HUES48 (cell line): ENCODE measurements at regions not wholly inside any gene's neighbourhood (a gene's known extent, or its start where the extent isn't known, plus 50 kb on each side); places are given as distances from the start of the nearest gene placed in this dataset.

Source experiments
- H3K27ac ChIP-seq: one replicate; pipeline ENCODE4 v1.7.0; 2013; ENCODE audit warnings: low read depth, low read length, inconsistent platforms
- H3K27me3 ChIP-seq: 2 replicates; pipeline ENCODE4 v1.6.1; 2013; ENCODE audit warnings: mild to moderate bottlenecking, low read length; ENCODE audit not compliant: control insufficient read depth, insufficient read depth
- H3K36me3 ChIP-seq: 2 replicates; pipeline ENCODE4 v1.6.1; 2013; ENCODE audit warnings: low read length; ENCODE audit not compliant: control insufficient read depth, insufficient read depth
- H3K4me1 ChIP-seq: 2 replicates; pipeline ENCODE4 v1.6.1; 2013; ENCODE audit warnings: mild to moderate bottlenecking, low read length; ENCODE audit not compliant: control insufficient read depth, insufficient read depth
- H3K4me3 ChIP-seq: 2 replicates; pipeline ENCODE4 v1.5.1; 2013; ENCODE audit warnings: mild to moderate bottlenecking, low read depth, low read length
- H3K9ac ChIP-seq: 2 replicates; pipeline ENCODE4 v1.6.1; 2013; ENCODE audit warnings: mild to moderate bottlenecking, low read depth, low read length, moderate library complexity
- H3K9me3 ChIP-seq: 2 replicates; pipeline ENCODE4 v1.6.1; 2013; ENCODE audit warnings: low read length; ENCODE audit not compliant: control insufficient read depth, insufficient read depth

DNA sequence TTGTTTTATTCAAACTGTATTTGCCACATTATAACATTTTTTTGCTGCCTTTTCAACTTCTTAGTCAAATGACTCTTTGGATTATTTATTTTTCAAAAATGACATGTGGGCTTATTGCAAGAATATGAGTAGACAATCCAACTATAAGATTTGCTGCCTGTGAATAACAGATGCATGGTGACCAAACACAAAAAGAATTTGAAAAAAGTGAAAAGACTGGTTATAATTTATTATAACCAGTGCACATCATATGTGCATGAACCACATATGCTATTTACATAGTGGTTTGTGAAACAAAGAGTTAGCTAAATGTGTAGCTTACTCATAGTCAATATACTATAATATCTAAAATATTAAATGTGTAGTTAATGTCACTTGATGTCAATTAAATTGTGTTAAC lies 2086.8 kb downstream of the ARAP2 start:
- no peaks in the 10 kb centered on the region for H3K36me3 ChIP-seq

DNA sequence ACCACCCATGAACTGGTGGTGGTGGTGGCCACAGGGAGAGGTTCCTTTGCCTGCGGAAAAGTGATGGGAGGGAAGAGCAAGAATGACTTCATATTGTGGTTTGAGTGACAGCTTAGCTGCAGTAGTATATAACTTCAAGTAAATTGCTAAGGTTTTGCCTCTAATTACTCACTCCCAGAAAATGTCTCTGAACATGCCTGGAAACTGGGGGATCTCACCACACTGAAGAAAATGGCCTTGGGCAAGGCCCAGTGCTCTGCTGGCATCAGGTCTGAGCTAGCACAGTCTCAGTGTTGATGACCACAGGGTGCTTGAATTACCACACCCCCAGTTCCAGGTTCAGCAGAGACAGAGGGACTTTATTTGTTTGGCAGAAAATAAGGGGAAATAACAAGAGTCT lies 2085.4 kb downstream of the ARAP2 start:
- H3K4me1 ChIP-seq = no peaks in the 10 kb centered on the region
- H3K9me3 ChIP-seq = no peaks in the 10 kb centered on the region; the same call in none of the 2 replicates
- no peaks in the 10 kb centered on the region for H3K36me3 ChIP-seq
- no peak overlapping the region for H3K4me3 ChIP-seq
- no peak overlapping the region for H3K9ac ChIP-seq
- H3K27ac ChIP-seq = no peak overlapping the region
- no peaks in the 10 kb centered on the region for H3K27me3 ChIP-seq

More for the DNA sequence above, 2086.8 kb downstream of the ARAP2 start:
- Histone ChIP-seq H3K9ac (no peak overlapping the region), H3K9me3 (no peaks in the 10 kb centered on the region; the same call in none of the 2 replicates), H3K27me3 (no peaks in the 10 kb centered on the region), H3K27ac (no peak overlapping the region), H3K4me3 (no peak overlapping the region), H3K4me1 (no peaks in the 10 kb centered on the region)

DNA sequence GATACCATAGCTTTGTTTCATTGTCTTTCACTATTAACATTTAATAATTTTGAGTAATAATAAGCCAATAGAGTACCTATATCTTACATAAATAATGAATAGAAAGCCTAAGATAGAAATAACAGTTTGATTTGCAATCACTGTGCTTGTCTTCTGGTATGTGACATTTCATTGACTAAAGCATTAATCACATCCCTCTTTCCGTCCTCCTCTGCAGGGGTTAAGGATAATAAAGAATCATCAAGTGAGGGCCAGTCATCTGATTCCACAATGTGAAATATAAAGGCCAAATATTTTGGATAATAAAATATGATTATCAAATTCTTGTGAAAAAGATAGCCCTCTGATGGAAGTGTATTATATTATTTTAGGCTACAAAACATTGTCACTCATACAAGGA lies 2073.4 kb downstream of the ARAP2 start:
- no peaks in the 10 kb centered on the region for H3K27me3 ChIP-seq
- H3K9me3 ChIP-seq = no peaks in the 10 kb centered on the region
- no peak overlapping the region for H3K9ac ChIP-seq
- no peak overlapping the region for H3K27ac ChIP-seq
- no peaks in the 10 kb centered on the region for H3K36me3 ChIP-seq
- H3K4me3 ChIP-seq = no peak overlapping the region
- no peaks in the 10 kb centered on the region for H3K4me1 ChIP-seq

DNA sequence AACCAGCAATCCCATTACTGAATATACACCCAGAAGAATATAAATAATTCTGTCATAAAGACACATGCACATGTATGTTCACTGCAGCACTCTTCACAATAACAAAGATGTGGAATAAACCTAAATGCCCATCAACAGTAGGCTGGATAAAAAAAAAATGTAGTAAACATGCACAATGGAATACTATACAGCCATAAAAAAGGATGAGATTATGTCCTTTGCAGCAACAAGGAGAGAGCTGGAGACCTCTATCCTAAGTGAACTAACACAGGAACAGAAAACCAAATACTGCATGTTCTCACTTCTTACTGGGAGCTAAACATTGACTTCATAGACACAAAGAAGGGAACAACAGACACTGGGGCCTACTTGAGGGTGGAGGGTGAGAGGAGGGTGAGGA lies 2067.7 kb downstream of the ARAP2 start:
- no peak overlapping the region for H3K4me3 ChIP-seq
- peaks cover 22% of the 10 kb centered on the region for H3K4me1 ChIP-seq
- no peaks in the 10 kb centered on the region for H3K36me3 ChIP-seq
- no peaks in the 10 kb centered on the region for H3K27me3 ChIP-seq
- no peak overlapping the region for H3K27ac ChIP-seq
- H3K9ac ChIP-seq = no peak overlapping the region
- H3K9me3 ChIP-seq = no peaks in the 10 kb centered on the region; the same call in 1 of the 2 replicates

DNA sequence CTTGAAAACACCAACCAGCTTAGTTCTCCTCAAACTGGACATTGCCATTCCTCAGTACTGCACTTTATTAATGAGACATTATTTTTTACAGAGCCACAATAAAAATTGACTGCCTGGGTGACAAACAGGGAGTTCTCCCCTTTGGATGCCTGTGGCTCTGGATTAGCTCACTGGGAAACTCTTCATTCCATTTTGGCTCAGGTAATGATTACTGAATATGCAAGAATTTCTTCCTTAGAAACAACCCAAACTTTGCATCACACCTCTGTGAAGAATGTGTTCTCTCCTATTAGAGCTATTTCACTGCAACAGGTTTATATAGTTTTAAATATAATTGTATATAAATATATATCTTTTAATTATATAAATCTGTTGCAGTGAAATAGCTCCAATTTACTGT lies 2065.8 kb downstream of the ARAP2 start:
- no peaks in the 10 kb centered on the region for H3K36me3 ChIP-seq
- no peaks in the 10 kb centered on the region for H3K27me3 ChIP-seq
- H3K9ac ChIP-seq = no peak overlapping the region
- no peak overlapping the region for H3K4me3 ChIP-seq
- H3K9me3 ChIP-seq = no peaks in the 10 kb centered on the region; the same call in 1 of the 2 replicates
- peaks cover 22% of the 10 kb centered on the region for H3K4me1 ChIP-seq
- no peak overlapping the region for H3K27ac ChIP-seq

DNA sequence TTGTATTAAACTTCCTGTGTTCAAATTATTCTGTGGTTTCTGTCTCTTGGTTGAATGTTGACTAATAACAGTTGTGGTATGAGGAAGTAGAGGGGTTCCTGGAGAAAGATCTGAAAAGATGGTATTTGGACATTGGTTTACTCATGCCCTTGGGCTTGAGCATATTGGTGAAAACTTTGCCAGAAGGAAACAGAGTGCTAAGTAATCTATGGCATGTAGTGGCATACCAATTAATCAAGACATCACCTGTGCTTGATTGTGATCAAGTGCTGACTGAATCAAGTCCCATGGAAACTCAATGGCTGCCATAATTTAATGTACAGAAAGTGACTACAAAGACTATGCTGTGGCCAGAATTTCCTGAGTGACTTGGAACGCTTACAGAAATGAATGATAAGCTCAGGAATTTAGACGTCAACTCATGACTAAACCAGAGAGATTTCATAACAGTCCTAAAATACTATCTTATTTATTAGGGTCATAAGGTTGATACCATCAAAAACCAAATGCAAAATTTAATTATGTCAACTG lies 2062.9 kb downstream of the ARAP2 start:
- Histone ChIP-seq H3K4me3 (no peak overlapping the region), H3K9ac (no peak overlapping the region), H3K4me1 (peaks cover 37% of the 10 kb centered on the region), H3K27ac (no peak overlapping the region), H3K27me3 (no peaks in the 10 kb centered on the region), H3K36me3 (no peaks in the 10 kb centered on the region), H3K9me3 (no peaks in the 10 kb centered on the region)

DNA sequence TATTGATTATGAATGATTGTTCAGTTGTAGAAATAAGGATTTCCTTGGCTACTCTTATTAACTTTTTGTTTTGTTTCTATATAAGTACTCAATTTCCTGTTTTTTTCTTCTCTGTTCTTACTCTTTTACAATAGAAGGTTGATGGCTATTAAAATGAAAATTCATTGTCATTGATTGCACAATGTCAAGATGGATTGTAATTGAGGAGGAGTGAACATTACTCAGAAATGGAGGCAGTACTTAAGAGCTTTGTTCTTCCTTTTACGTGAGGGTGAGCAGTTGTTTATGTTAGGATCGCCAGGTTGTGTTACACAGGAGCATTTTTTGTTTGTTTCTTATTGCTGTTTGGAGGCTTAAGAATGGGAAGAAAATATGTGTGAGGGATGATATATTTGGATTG lies 2062.4 kb downstream of the ARAP2 start:
- H3K4me3 ChIP-seq = no peak overlapping the region

DNA sequence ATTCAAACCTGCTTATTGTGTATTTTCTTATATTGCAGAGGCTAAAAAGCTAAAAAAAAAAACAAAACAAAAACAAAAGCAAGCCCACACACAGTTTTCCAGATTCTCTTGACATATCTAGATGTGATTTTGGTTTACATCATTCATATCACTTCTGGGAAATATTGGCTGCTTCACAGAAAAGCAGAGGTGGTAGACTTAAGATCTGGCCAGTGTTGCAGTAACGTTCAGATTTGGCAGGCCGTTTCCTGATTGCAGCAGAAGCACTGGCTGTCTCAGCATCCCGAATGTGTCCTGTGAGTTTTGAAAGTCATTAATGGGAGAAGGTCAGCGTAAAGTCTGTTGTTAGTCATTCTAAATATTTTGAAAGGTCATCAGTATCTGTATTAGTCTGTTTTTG lies 2062.0 kb downstream of the ARAP2 start:
- H3K27ac ChIP-seq = no peak overlapping the region
- no peak overlapping the region for H3K9ac ChIP-seq
- H3K27me3 ChIP-seq = no peaks in the 10 kb centered on the region
- peaks cover 46% of the 10 kb centered on the region for H3K4me1 ChIP-seq
- H3K9me3 ChIP-seq = no peaks in the 10 kb centered on the region
- H3K36me3 ChIP-seq = no peaks in the 10 kb centered on the region
- H3K4me3 ChIP-seq = no peak overlapping the region

More for the DNA sequence above, 2062.4 kb downstream of the ARAP2 start:
- no peaks in the 10 kb centered on the region for H3K9me3 ChIP-seq
- H3K9ac ChIP-seq = no peak overlapping the region
- no peaks in the 10 kb centered on the region for H3K36me3 ChIP-seq
- peaks cover 42% of the 10 kb centered on the region for H3K4me1 ChIP-seq
- H3K27ac ChIP-seq = no peak overlapping the region
- H3K27me3 ChIP-seq = no peaks in the 10 kb centered on the region

DNA sequence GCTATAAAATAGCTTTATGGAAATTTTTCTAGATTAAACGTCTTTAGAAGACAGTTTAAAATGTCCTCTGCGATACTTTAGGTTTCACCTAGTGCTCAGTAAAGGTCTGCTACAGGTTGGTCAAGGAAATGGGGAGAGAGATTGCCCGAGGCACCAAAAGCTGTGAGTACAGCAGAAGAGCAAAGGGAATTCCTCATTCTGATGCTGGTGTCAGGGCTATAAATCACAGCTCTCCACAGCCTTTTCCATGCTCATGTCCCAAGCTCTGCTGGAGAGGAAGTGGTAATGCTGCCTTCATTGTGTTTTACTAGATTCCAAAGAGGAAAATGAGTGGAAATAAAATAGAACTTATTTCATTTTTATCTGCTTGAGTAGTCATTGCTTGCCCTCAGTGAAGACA lies 2060.4 kb downstream of the ARAP2 start:
- H3K4me3 ChIP-seq = no peak overlapping the region

DNA sequence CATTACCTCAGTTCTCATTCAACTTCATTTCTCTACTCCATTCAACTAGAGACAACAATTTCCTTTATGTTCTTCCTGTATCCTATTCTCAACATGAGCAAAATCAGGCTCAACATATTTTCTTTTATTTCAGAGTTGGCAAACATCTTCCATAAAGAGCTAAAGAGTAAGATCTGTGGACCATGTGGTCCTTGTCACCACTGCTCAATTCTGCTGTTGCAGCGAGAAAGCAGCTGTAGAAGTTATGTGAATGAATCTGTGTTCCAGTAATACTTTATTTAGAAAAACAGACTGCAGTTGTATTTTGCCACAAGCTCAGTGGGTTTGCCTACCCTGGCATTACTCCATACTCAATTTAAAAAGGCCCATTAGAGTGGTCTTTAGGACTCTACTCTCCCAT lies 2057.3 kb downstream of the ARAP2 start:
- no peaks in the 10 kb centered on the region for H3K36me3 ChIP-seq
- H3K27me3 ChIP-seq = no peaks in the 10 kb centered on the region
- peaks cover 26% of the 10 kb centered on the region for H3K4me1 ChIP-seq
- no peak overlapping the region for H3K9ac ChIP-seq
- no peaks in the 10 kb centered on the region for H3K9me3 ChIP-seq
- no peak overlapping the region for H3K4me3 ChIP-seq
- no peak overlapping the region for H3K27ac ChIP-seq

More for the DNA sequence above, 2060.4 kb downstream of the ARAP2 start:
- peaks cover 36% of the 10 kb centered on the region for H3K4me1 ChIP-seq
- H3K9ac ChIP-seq = no peak overlapping the region
- no peak overlapping the region for H3K27ac ChIP-seq
- H3K27me3 ChIP-seq = no peaks in the 10 kb centered on the region
- H3K9me3 ChIP-seq = no peaks in the 10 kb centered on the region
- no peaks in the 10 kb centered on the region for H3K36me3 ChIP-seq

DNA sequence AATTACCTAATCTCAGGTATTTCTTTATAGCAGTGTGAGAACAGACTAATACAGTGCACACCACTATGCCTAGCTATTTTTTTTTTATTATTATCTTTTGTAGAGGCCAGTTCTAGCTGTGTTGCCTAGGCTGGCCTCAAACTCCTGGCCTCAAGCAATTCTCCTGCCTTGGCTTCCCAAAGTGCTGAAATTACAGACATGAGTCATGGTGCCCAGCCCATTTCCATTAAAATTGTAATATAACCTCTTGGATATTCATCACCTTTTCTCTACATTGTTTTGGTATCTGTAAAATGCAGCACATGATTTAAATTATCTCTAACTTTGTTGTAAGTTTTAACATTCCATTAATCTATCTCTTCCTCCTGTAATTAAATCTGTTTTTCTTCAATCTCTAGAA lies 2052.9 kb downstream of the ARAP2 start:
- Histone ChIP-seq H3K9ac (no peak overlapping the region), H3K4me3 (no peak overlapping the region), H3K27ac (no peak overlapping the region), H3K36me3 (no peaks in the 10 kb centered on the region), H3K9me3 (no peaks in the 10 kb centered on the region), H3K4me1 (peaks cover 17% of the 10 kb centered on the region), H3K27me3 (no peaks in the 10 kb centered on the region)
